ENCODE measurements at regions not wholly inside any gene's neighbourhood (a gene's known extent, or its start where the extent isn't known, plus 50 kb on each side); places are given as distances from the start of the nearest gene placed in this dataset.

DNA sequence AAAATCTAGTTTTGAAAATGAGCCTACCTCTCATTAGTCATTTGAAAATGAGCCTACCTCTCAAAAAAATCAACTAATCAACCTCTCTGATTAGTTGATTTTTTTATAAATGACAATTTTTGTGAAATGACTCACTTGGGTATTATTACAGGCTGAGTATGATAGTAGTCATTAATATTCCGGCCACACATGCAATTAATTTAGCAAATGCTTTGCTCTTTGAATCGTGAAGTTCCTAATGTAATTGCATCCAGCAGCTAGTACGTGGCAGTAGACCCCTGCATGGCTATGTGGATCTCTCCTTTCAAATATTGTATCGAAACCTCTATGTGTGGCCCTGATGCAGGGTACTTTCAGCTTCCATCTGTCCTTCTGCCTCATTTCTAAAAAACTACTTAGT is 245.9 kb upstream of the PHYHIPL start:
- ATAC-seq (no peak), DNase-seq (no peak)
- no peak overlapping the region for H3K4me3 ChIP-seq
- no peaks in the 10 kb centered on the region for H3K36me3 ChIP-seq
- H3K9me3 ChIP-seq, result no peaks in the 10 kb centered on the region
- intact Hi-C loops (cut with DNase I), result no loop called here
- TF ChIP-seq, protein P1, sequence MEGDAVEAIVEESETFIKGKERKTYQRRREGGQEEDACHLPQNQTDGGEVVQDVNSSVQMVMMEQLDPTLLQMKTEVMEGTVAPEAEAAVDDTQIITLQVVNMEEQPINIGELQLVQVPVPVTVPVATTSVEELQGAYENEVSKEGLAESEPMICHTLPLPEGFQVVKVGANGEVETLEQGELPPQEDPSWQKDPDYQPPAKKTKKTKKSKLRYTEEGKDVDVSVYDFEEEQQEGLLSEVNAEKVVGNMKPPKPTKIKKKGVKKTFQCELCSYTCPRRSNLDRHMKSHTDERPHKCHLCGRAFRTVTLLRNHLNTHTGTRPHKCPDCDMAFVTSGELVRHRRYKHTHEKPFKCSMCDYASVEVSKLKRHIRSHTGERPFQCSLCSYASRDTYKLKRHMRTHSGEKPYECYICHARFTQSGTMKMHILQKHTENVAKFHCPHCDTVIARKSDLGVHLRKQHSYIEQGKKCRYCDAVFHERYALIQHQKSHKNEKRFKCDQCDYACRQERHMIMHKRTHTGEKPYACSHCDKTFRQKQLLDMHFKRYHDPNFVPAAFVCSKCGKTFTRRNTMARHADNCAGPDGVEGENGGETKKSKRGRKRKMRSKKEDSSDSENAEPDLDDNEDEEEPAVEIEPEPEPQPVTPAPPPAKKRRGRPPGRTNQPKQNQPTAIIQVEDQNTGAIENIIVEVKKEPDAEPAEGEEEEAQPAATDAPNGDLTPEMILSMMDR (IDR thresholded peaks at IDR 0.05), result no peak
- H3K27me3 ChIP-seq (ENCODE audit: low read depth), result no peaks in the 10 kb centered on the region
- H3K27ac ChIP-seq, result no peak overlapping the region
- H3K4me1 ChIP-seq, result no peaks in the 10 kb centered on the region

- intact Hi-C loops (cut with DNase I), result no loop called here
- DNase-seq (no peak), ATAC-seq (no peak)
- Histone ChIP-seq H3K36me3 (no peaks in the 10 kb centered on the region), H3K4me3 (no peak overlapping the region), H3K27ac (no peak overlapping the region), H3K4me1 (no peaks in the 10 kb centered on the region), H3K27me3 (ENCODE audit: low read depth) (no peaks in the 10 kb centered on the region), H3K9me3 (no peaks in the 10 kb centered on the region)
- TF ChIP-seq, protein P1 (IDR thresholded peaks at IDR 0.05), result no peak
These were observed 244.3 kb upstream of the PHYHIPL start for GRCh38 chr10:58932126-58932525.

DNA sequence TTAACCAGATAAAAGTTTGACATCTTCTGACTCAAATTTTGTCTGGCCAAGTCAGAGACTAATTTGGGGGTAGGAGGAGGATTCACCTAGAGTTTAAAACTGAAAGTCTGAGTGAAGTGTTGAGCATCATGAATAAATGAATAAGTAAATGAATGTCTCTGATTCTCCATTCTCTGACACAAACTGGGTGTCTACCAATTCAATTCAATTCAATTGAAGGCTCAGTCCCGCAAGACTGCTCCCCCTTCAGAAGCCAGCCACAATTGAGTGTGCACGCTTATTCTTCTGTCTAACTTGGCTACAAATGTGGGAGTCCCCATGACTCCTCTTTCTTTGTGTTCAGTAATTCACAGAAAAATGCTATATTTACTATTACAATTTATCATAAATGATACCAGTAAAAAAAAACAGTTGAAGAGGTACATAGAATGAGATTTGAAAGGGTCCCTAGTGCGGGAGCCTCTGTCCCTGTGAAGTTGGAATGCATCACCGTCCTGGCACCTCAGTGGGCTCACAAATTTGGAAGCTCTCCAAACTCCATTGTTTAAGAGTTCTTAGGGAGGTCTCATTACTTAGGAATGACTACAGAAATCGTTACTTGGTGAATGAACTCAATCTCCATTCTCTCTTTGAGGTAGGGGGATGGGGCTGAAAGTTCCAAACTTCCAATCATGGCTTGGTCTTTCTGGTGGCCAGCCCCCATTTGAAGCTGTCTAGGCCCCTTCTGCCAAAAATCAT is 243.7 kb upstream of the PHYHIPL start:
- H3K27ac ChIP-seq, result no peak overlapping the region
- no peaks in the 10 kb centered on the region for H3K4me1 ChIP-seq
- H3K27me3 ChIP-seq (ENCODE audit: low read depth), result no peaks in the 10 kb centered on the region
- TF ChIP-seq, protein P1 (IDR thresholded peaks at IDR 0.05), result no peak
- H3K9me3 ChIP-seq, result no peaks in the 10 kb centered on the region
- intact Hi-C loops (cut with DNase I), result no loop called here
- ATAC-seq, result no peak
- H3K36me3 ChIP-seq, result no peaks in the 10 kb centered on the region
- no peak for DNase-seq
- no peak overlapping the region for H3K4me3 ChIP-seq

GRCh38 chr10:58936364-58936763 is 240.1 kb upstream of the PHYHIPL start:
- Histone ChIP-seq H3K27me3 (ENCODE audit: low read depth) (no peaks in the 10 kb centered on the region), H3K27ac (no peak overlapping the region), H3K9me3 (no peaks in the 10 kb centered on the region), H3K4me1 (no peaks in the 10 kb centered on the region), H3K36me3 (no peaks in the 10 kb centered on the region), H3K4me3 (no peak overlapping the region)
- TF ChIP-seq, protein P1 (IDR thresholded peaks at IDR 0.05), result no peak
- DNase-seq (no peak), ATAC-seq (no peak)
- intact Hi-C loops (cut with DNase I), result no loop called here

DNA sequence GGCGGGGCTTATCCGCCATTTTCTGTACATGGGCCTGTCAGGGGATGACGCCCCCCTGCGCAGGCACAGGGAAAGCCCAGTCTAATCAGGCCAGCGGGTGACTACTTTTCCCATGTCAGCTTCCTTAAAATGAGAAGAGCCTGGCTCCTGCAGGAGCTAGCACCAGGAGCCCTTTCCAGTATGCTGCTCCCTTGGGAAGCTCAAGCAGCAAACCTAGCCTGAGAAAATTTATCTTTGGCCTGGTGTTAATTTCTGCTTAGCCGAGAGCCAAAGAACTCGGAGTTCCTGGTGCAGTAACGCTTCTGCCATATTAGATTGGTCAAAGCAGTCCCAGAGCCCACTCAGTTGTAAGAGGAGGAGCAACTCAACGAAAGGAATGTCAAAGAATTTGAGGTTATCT is 239.0 kb upstream of the PHYHIPL start:
- Histone ChIP-seq H3K27me3 (ENCODE audit: low read depth) (no peaks in the 10 kb centered on the region), H3K4me3 (no peak overlapping the region), H3K27ac (no peak overlapping the region), H3K9me3 (no peaks in the 10 kb centered on the region), H3K36me3 (no peaks in the 10 kb centered on the region), H3K4me1 (no peaks in the 10 kb centered on the region)
- ATAC-seq (no peak), DNase-seq (no peak)
- intact Hi-C loops (cut with DNase I), result no loop called here
- TF ChIP-seq, protein P1 (IDR thresholded peaks at IDR 0.05), result no peak

All from lower lobe of right lung (tissue), 2 donors.